Mesothelial cell of epicardium (in vitro differentiated cells): ENCODE measurements at regions not wholly inside any gene's neighbourhood (a gene's known extent, or its start where the extent isn't known, plus 50 kb on each side); places are given as distances from the start of the nearest gene placed in this dataset.

ENCODE experiments used
- DNase-seq, 2 experiments: peaks; one replicate each; pipeline ENCODE4 v3.0.0; 2021; ENCODE audit warnings: low spot score in 2 of 2; ENCODE audit not compliant: unreplicated experiment in 2 of 2
- H3K27ac Mint-ChIP-seq: 2 replicates; pipeline ENCODE4 v1.8.0; 2021; ENCODE audit warnings: mixed read lengths
- H3K27me3 Mint-ChIP-seq: 2 replicates; pipeline ENCODE4 v1.8.0; 2021; ENCODE audit warnings: low read depth, mixed read lengths
- H3K36me3 Mint-ChIP-seq: 2 replicates; pipeline ENCODE4 v1.8.0; 2021; ENCODE audit warnings: mixed read lengths
- H3K4me1 Mint-ChIP-seq: 2 replicates; pipeline ENCODE4 v1.8.0; 2021; ENCODE audit warnings: mixed read lengths
- H3K4me3 Mint-ChIP-seq: 2 replicates; pipeline ENCODE4 v1.8.0; 2021; ENCODE audit warnings: mild to moderate bottlenecking, moderate library complexity, mixed read lengths
- H3K9me3 Mint-ChIP-seq: 2 replicates; pipeline ENCODE4 v1.8.0; 2021; ENCODE audit warnings: mixed read lengths
- TF ChIP-seq, protein P1 (sequence below): fragments of 200-600 bp; sonication (generic); IDR thresholded peaks from one replicate; pipeline ENCODE4 v1.5.0; 2021; ENCODE audit warnings: antibody characterized with exemption; ENCODE audit not compliant: unreplicated experiment

DNA sequence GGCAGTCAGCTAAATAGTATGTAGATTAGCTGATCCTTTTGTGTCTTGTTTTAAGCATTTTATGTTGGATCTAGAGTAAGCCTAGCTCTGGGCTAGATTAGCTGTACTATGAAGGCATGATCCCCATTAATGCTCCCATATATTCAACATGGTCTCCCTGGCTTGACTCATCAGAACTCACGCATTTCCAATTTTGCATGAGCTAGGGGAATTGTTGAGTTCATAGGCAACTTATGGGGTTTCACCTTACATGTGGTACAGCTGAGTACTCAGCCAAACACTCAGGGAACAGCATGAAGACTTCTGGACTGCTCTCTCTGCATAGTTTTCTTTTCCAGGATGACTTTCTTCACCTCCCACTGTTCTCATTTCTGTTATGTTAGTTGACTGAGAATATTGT, 248.2 kb downstream of the TMX3 start:
- H3K27me3 Mint-ChIP-seq, result no peaks in the 10 kb centered on the region
- peaks cover 6% of the 10 kb centered on the region for H3K9me3 Mint-ChIP-seq
- no peaks in the 10 kb centered on the region for H3K36me3 Mint-ChIP-seq
- H3K27ac Mint-ChIP-seq, result no peak overlapping the region
- TF ChIP-seq, protein P1, sequence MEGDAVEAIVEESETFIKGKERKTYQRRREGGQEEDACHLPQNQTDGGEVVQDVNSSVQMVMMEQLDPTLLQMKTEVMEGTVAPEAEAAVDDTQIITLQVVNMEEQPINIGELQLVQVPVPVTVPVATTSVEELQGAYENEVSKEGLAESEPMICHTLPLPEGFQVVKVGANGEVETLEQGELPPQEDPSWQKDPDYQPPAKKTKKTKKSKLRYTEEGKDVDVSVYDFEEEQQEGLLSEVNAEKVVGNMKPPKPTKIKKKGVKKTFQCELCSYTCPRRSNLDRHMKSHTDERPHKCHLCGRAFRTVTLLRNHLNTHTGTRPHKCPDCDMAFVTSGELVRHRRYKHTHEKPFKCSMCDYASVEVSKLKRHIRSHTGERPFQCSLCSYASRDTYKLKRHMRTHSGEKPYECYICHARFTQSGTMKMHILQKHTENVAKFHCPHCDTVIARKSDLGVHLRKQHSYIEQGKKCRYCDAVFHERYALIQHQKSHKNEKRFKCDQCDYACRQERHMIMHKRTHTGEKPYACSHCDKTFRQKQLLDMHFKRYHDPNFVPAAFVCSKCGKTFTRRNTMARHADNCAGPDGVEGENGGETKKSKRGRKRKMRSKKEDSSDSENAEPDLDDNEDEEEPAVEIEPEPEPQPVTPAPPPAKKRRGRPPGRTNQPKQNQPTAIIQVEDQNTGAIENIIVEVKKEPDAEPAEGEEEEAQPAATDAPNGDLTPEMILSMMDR, result no peak
- no peaks in the 10 kb centered on the region for H3K4me1 Mint-ChIP-seq
- DNase-seq, result no peak
- no peak overlapping the region for H3K4me3 Mint-ChIP-seq

DNA sequence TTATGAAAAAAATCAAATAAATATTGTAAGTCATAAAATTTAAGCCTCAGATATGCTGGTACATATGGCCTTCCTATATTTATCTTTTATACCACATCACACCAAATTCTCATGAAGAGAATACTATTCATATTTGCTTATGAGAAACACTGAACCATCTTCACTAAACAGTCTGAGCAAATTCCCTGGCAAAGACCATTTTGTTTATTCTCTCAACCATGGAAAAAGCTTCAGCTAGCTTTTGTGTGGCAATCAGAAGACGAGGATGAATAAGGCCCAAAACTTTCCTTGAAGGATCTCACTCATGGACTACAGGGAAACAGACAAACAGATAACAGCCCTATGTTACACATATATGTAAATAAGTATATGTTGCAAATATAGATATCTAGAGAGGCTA, 252.1 kb downstream of the TMX3 start:
- no peak overlapping the region for H3K4me3 Mint-ChIP-seq
- TF ChIP-seq, protein P1, result no peak
- no peaks in the 10 kb centered on the region for H3K27me3 Mint-ChIP-seq
- H3K9me3 Mint-ChIP-seq, result peaks cover 6% of the 10 kb centered on the region
- H3K27ac Mint-ChIP-seq, result no peak overlapping the region
- DNase-seq, result no peak
- H3K4me1 Mint-ChIP-seq, result no peaks in the 10 kb centered on the region
- no peaks in the 10 kb centered on the region for H3K36me3 Mint-ChIP-seq

DNA sequence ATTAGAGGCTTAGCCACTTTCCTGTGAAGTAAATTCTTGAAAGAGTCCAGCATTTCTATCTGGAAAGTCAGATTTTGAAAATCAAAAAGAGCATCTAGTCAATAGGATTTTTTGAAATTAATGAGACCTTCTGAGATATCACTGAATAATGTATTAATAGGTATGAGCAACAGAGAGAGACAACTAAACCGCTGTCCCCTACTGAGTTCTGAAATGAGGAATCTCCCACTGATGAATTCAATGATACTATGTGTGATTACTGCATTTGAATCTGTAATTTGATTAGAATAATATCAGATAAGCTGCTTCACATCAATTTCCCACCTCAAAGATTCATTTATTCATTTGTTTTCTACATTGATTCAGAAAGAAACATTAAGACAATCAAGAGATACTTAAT, 252.8 kb downstream of the TMX3 start:
- H3K36me3 Mint-ChIP-seq, result no peaks in the 10 kb centered on the region
- H3K27me3 Mint-ChIP-seq, result no peaks in the 10 kb centered on the region
- no peak overlapping the region for H3K4me3 Mint-ChIP-seq
- TF ChIP-seq, protein P1, result no peak
- H3K9me3 Mint-ChIP-seq, result peaks cover 6% of the 10 kb centered on the region
- DNase-seq, result no peak
- peaks cover under 1% of the 10 kb centered on the region for H3K4me1 Mint-ChIP-seq
- H3K27ac Mint-ChIP-seq, result no peak overlapping the region

DNA sequence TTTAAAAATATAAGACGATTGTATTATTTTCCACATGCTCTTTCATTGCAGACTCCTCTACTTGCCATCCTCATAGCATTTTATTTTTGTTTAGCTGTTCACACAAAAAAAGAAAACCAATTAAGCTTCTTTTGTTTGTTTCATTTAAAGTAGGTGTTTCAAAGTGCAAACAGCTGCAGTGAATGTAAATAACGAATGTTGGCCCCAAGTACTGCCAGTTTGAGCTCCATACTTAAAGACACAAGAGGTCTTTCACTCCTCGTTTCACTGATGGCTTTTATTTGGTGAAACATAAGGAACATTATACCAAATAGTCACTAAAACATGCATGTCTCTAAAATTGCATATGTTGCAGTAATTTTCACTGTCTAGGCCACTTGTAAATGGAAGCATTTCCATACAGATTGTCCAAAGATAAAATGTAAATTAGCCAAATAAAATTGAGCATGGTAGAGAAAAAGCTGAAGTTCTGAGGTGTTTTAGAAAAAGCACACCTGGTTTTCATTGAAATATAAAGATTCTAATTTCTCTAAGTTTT, 253.4 kb downstream of the TMX3 start:
- Mint-ChIP-seq H3K27ac (no peak overlapping the region), H3K4me3 (no peak overlapping the region), H3K27me3 (no peaks in the 10 kb centered on the region), H3K36me3 (no peaks in the 10 kb centered on the region), H3K4me1 (peaks cover 4% of the 10 kb centered on the region), H3K9me3 (peaks cover 6% of the 10 kb centered on the region)
- no peak for DNase-seq
- TF ChIP-seq, protein P1, result no peak

DNA sequence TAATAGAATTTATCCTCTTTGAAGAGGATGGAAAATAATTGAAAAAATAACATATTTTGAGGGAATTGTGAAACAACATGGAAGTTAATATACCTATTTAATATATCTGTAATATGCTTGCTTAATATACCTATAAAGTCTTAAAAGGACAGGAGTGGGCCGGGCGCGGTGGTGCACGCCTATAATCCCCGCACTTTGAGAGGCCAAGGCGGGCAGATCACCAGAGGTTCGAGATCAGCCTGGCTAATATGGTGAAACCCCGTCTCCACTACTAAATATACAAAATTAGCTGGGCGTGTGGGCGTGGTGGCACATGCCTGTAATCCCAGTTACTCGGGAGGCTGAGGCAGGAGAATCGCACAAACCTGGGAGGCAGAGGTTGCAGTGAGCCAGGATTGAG, 254.9 kb downstream of the TMX3 start:
- no peaks in the 10 kb centered on the region for H3K36me3 Mint-ChIP-seq
- H3K27me3 Mint-ChIP-seq, result no peaks in the 10 kb centered on the region

More for the DNA sequence above, 254.9 kb downstream of the TMX3 start:
- Mint-ChIP-seq H3K4me3 (no peak overlapping the region), H3K4me1 (peaks cover 4% of the 10 kb centered on the region), H3K9me3 (peaks cover 11% of the 10 kb centered on the region), H3K27ac (no peak overlapping the region)
- TF ChIP-seq, protein P1, result no peak
- DNase-seq, result no peak
